HL-60 (cell line): ENCODE measurements at regions not wholly inside any gene's neighbourhood (a gene's known extent, or its start where the extent isn't known, plus 50 kb on each side); places are given as distances from the start of the nearest gene placed in this dataset.

Experiments
- DNase-seq, 2 experiments: peaks; one replicate each; pipeline ENCODE4 v3.0.0-alpha.2; 2010 to 2020; ENCODE audit warnings: low read depth in 1 of 2, low spot score in 1 of 2
- H3K27ac ChIP-seq: fragments of 250-450 bp; sonication (Bioruptor Pico); replicated peaks from 2 replicates; pipeline ENCODE4 v1.5.1; 2020; ENCODE audit warnings: mild to moderate bottlenecking, moderate library complexity
- H3K27me3 ChIP-seq: fragments of 250-450 bp; sonication (Bioruptor Pico); 2 replicates; pipeline ENCODE4 v1.5.1; 2021; ENCODE audit warnings: mild to moderate bottlenecking, moderate library complexity; ENCODE audit not compliant: insufficient read depth, poor library complexity, severe bottlenecking
- H3K4me3 ChIP-seq: replicated peaks from 2 replicates; pipeline ENCODE4 v1.5.1; 2011; ENCODE audit warnings: mild to moderate bottlenecking, control low read depth, low read length; ENCODE audit not compliant: insufficient read depth
- CTCF ChIP-seq: IDR thresholded peaks from one replicate; pipeline ENCODE4 v1.5.1; 2011; ENCODE audit warnings: low read length, control low read depth, inconsistent platforms; ENCODE audit not compliant: insufficient read depth
- GABPA ChIP-seq: IDR thresholded peaks from 2 replicates; pipeline ENCODE4 v1.6.1; 2012; ENCODE audit warnings: low read depth
- POLR2AphosphoS5 ChIP-seq: IDR thresholded peaks from 2 replicates; pipeline ENCODE4 v1.6.1; 2012; ENCODE audit warnings: low read depth
- REST ChIP-seq: IDR thresholded peaks from 2 replicates; pipeline ENCODE4 v1.6.1; 2012; ENCODE audit warnings: low read depth; ENCODE audit not compliant: insufficient replicate concordance
- SPI1 ChIP-seq: IDR thresholded peaks from 2 replicates; pipeline ENCODE4 v1.6.1; 2012; ENCODE audit warnings: low read depth, mild to moderate bottlenecking, borderline replicate concordance

GRCh38 chr2:52831216-52831615 is 936.4 kb upstream of the CHAC2 start:
- no peak for DNase-seq
- H3K4me3 ChIP-seq: no peak overlapping the region
- TF ChIP-seq POLR2AphosphoS5: no peak
- TF ChIP-seq GABPA: no peak
- TF ChIP-seq CTCF: no peak
- no peak for TF ChIP-seq REST
- H3K27me3 ChIP-seq: no peaks in the 10 kb centered on the region
- H3K27ac ChIP-seq: no peak overlapping the region

GRCh38 chr2:52828112-52828511 is 939.5 kb upstream of the CHAC2 start:
- no peak overlapping the region for H3K4me3 ChIP-seq
- H3K27ac ChIP-seq: no peak overlapping the region
- no peaks in the 10 kb centered on the region for H3K27me3 ChIP-seq
- DNase-seq: no peak
- TF ChIP-seq SPI1 (no peak), GABPA (no peak), REST (no peak), POLR2AphosphoS5 (no peak), CTCF (no peak)

- TF ChIP-seq CTCF: no peak
- no peak for TF ChIP-seq REST
- no peak for TF ChIP-seq SPI1
- TF ChIP-seq POLR2AphosphoS5: no peak
- TF ChIP-seq GABPA: no peak
- Histone ChIP-seq H3K4me3 (no peak overlapping the region), H3K27ac (no peak overlapping the region), H3K27me3 (no peaks in the 10 kb centered on the region)
- no peak for DNase-seq
These were observed 946.0 kb upstream of the CHAC2 start for GRCh38 chr2:52821631-52822030.
